NCI-H1092 (cell line): ENCODE measurements at regions not wholly inside any gene's neighbourhood (a gene's known extent, or its start where the extent isn't known, plus 50 kb on each side); places are given as distances from the start of the nearest gene placed in this dataset.

Experiments
- DNase-seq: peaks from one replicate; lab custom pipeline; 2025; lab: John Stamatoyannopoulos, UW

GRCh38 chr20:7790189-7790588 is 150.1 kb downstream of the HAO1 start:
- no peak for DNase-seq

- DNase-seq: no peak
These were observed 147.9 kb downstream of the HAO1 start for GRCh38 chr20:7792150-7792869.

GRCh38 chr20:7798176-7798575 is 142.1 kb downstream of the HAO1 start:
- no peak for DNase-seq

GRCh38 chr20:7799862-7800261 is 140.4 kb downstream of the HAO1 start:
- no peak for DNase-seq

- DNase-seq: peak; percentile 26
These were observed 136.7 kb downstream of the HAO1 start for GRCh38 chr20:7803411-7804151.

GRCh38 chr20:7806831-7807230 is 133.4 kb downstream of the HAO1 start:
- no peak for DNase-seq

GRCh38 chr20:7817286-7817685 is 123.0 kb downstream of the HAO1 start:
- no peak for DNase-seq

GRCh38 chr20:7818477-7818876 is 121.8 kb downstream of the HAO1 start:
- DNase-seq: no peak

GRCh38 chr20:7820897-7821296 is 119.4 kb downstream of the HAO1 start:
- no peak for DNase-seq

- no peak for DNase-seq
These were observed 117.5 kb downstream of the HAO1 start for GRCh38 chr20:7822772-7823171.

- no peak for DNase-seq
These were observed 111.8 kb downstream of the HAO1 start for GRCh38 chr20:7828437-7828836.

- no peak for DNase-seq
These were observed 111.2 kb downstream of the HAO1 start for GRCh38 chr20:7829031-7829430.

- DNase-seq: no peak
These were observed 110.5 kb downstream of the HAO1 start for GRCh38 chr20:7829776-7830175.
